ENCODE measurements at regions not wholly inside any gene's neighbourhood (a gene's known extent, or its start where the extent isn't known, plus 50 kb on each side); places are given as distances from the start of the nearest gene placed in this dataset.
"Not testable (repeated sequence)": the region's sequence is repeated elsewhere in the genome, so short reads cannot be mapped to it uniquely, and the experiment has no call there.

- not testable (repeated sequence) for TF ChIP-seq MAX, CTCF (IDR thresholded peaks at IDR 0.05; ENCODE audit: low read depth, low read length)
Measured at GRCh38 chr2:91498513-91499250, 2807.2 kb downstream of the RPIA start.

All from NB4 (cell line).